ENCODE measurements at regions not wholly inside any gene's neighbourhood (a gene's known extent, or its start where the extent isn't known, plus 50 kb on each side); places are given as distances from the start of the nearest gene placed in this dataset.
"Not testable (repeated sequence)": the region's sequence is repeated elsewhere in the genome, so short reads cannot be mapped to it uniquely, and the experiment has no call there.

- not testable (repeated sequence) for TF ChIP-seq POLR2A, CTCF (IDR thresholded peaks at IDR 0.05)
Observed at GRCh38 chr1:120649730-120650129, 74.0 kb upstream of the NBPF26 start.
